Middle frontal gyrus (tissue), 1 donor: ENCODE measurements at regions not wholly inside any gene's neighbourhood (a gene's known extent, or its start where the extent isn't known, plus 50 kb on each side); places are given as distances from the start of the nearest gene placed in this dataset.
"Not testable (repeated sequence)": the region's sequence is repeated elsewhere in the genome, so short reads cannot be mapped to it uniquely, and the experiment has no call there.

Source experiments
- DNase-seq: peaks from one replicate; pipeline ENCODE4 v3.0.0-alpha.2; 2015; ENCODE audit warnings: low spot score; ENCODE audit errors: extremely low spot score

- no peak for DNase-seq
Measured at GRCh38 chr6:132199343-132199742, 201.9 kb downstream of the MOXD1 start.

DNA sequence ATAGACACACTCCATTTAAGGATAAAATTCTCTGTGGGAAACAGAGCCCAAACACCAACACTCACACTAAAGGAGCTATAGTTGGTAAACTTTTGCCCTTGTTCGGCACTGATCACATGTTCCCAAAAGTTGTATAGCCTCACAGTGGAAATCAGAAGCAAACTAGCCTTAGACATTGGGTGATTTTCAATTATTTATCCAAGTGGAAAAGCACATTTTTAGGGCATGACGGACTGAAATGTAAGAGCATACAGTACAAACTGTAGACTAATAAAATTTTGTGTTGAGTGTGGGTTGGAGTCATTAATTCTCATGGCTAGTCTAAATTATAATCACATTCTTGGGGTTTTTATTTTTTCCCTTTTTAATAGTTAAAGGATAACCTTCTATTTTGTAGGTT, 202.4 kb downstream of the MOXD1 start:
- no peak for DNase-seq

GRCh38 chr6:132198040-132198439, 203.2 kb downstream of the MOXD1 start:
- DNase-seq, result no peak

DNA sequence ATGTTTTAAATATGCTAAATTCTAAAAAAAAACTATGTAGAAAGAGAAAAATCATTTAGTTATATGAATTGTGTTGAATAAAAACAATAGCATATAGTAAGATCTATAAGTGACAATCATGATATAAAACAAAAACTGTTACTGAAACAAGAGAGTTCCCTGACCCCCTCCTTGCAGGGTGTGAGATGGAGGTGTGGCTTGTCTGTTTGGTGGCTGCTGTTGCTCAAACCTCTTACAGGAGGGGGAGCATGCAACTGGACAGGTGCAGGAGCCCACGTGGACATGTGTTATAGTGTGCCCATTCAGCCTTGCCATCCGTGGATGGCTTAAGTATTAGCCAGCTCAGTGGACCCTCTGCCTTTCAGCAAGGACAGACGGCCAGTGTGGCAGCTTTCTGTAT, 206.7 kb downstream of the MOXD1 start:
- no peak for DNase-seq

DNA sequence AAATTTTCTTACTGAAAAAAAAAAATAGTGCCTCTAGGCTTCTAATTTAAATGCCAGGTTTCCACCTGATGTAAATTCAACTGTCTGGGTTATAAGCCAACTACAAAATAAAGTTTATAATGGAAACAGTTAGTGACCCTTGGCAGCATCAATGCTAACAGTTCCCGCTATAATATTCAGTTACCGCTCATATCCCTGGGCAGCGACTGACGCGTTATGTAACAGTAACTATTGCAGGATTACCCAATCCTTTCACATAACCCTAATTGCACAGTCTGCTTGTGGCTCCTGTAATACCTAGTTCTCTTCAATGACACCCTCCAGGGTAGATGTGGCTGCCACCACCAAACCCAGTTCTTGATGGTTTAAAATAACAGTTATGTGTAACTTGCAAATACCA, 208.6 kb downstream of the MOXD1 start:
- no peak for DNase-seq

DNA sequence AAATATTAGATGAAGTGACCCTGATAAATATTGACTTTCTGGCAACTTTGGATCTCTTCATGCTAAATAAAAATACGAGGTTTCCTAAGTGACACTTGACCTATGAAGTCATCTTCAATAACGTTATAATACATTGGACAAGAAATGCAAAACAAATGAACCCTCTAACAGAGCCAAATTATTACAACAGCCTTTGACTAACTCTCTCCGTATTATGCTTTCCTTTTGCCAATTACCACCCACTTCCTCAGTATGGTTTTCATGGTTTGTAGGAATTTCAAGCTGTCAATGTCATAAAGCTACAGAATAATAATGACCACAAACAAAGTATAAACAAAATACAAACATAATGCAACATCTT, 210.5 kb downstream of the MOXD1 start:
- DNase-seq, result no peak

- DNase-seq, result no peak
Measured at GRCh38 chr6:132190097-132190814, 211.0 kb downstream of the MOXD1 start.

DNA sequence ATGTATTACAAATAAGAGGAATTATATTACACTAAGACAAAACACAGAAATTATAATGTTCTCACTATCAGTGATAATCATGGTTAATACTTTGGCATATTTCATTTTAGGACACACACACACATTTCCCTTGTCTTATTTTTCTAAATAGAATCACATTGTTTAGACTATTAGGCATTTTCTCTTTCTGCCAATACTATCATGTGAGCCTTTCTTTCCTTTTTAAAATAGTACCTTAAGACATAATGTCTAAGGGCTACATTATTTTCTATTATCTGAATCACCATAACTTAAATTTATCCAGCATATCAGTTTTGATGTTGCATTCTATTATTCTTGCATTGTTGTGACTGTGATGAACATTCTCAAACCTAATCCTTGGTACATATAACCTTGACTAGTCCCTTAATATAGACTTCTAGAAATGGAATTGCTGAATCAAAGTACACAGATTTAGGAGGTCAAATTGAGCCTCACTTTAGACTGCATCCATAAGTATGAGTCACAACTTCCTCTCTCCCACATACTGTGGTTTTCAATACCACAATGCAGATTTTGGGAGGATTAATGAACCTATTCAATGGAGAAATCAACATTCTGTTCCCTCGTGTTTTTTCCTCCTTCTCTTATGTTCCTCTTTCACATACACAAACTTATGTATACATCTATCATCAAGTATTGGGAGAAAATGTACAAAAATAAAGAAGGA, 212.6 kb downstream of the MOXD1 start:
- DNase-seq, result no peak

DNA sequence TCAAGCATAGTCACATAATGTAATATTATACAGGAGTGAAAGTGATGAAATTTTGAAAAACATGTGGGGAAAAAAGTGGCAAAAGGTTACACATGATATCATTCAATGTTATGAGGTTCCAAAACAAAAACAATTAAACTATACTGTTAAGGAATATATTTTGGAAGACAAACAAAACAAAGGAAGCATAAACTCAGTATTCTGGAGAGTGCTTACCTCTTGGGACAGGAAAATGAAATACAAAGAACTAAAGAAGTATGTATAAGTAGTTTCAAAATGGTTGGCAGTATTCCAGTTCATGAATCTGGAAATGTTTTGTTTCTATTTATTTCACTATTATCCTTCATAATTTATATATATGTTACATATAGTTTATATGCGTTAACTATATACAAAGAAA, 213.5 kb downstream of the MOXD1 start:
- no peak for DNase-seq

- not testable (repeated sequence) for DNase-seq
Measured at GRCh38 chr6:132184966-132185365, 216.3 kb downstream of the MOXD1 start.

DNA sequence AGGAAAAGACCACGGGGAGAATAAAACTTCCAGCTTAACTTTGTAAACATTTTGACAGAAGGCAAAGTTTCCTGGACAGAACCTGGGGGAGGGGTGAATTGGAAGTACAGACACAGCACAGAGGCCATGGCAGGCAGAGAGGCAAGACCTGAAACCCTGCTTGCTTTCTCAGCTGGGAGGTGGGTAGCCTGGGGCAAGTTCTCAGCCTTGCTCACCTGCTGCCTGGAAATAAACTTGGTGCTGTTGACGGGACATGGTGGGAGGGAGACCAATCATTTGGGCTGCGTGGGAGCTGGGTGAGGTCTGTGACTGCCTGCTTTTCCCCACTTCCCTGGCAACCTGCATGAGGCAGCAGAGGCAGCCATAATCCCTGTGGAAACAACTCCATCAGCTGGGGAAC, 221.3 kb downstream of the MOXD1 start:
- no peak for DNase-seq

GRCh38 chr6:132174919-132175318, 223.7 kb upstream of the CCN2 start:
- no peak for DNase-seq

DNA sequence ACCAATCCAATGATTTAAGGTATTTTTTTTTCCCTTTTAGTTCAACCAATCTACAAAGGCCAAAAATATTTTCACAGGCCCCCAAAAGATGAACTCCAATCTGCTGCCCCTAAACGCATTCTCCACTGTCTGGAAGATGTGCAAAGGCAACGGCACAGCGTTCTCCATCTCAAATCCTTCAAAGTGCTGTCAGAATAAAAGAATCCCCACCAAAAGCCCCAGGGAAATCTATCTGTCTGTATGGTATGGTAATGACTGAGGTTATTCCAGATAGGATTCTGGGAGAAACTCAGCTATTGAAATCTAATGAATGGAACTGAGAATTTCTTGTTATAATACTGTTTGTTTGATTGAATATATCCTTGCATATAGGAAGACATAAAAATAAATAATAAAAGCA, 217.8 kb upstream of the CCN2 start:
- no peak for DNase-seq

GRCh38 chr6:132167929-132168892, 217.0 kb upstream of the CCN2 start:
- DNase-seq, result no peak

DNA sequence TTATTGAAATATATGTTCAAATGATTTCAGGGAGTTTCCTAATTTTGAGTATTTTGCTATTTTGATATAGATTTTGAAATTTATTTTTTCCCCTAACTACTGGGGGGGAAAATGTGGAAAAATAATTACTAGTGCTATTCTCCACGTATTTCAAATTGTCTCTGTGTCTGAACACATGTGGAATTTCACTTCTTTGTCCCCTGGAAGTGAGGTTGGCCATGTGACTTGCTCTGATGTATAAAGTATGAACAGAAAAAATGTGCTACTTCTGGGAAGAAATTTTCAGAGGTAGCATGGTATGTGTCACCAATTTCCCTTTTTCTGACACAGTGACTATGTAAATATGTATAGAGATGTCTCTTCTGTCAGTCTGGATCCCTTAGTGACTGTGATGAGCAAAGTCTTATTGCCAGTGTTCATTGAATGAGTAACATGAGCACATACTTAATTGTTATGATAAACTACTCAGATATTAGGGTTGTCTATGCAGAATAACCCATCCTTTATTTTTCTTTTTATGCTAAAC, 215.4 kb upstream of the CCN2 start:
- DNase-seq, result no peak

- DNase-seq, result no peak
Measured at GRCh38 chr6:132165677-132166076, 214.5 kb upstream of the CCN2 start.

DNA sequence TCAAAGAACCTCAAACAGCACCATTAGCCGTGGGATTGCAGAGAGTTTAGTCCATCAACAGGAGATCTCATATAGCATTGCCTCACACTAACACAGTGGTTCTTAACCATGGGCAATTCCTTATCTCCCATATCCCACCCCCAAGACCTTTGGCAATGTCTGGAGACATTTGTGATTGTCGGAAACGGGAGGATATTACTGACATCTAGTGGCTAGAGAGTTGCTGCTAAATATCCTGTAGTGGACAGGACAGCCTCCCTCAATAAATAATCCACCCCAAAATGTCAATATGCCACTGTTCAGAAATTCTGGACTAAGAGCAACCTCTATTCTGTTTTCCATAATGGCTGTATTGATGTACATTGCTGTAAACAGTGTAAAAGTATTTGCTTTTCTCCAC, 210.1 kb upstream of the CCN2 start:
- DNase-seq, result no peak

DNA sequence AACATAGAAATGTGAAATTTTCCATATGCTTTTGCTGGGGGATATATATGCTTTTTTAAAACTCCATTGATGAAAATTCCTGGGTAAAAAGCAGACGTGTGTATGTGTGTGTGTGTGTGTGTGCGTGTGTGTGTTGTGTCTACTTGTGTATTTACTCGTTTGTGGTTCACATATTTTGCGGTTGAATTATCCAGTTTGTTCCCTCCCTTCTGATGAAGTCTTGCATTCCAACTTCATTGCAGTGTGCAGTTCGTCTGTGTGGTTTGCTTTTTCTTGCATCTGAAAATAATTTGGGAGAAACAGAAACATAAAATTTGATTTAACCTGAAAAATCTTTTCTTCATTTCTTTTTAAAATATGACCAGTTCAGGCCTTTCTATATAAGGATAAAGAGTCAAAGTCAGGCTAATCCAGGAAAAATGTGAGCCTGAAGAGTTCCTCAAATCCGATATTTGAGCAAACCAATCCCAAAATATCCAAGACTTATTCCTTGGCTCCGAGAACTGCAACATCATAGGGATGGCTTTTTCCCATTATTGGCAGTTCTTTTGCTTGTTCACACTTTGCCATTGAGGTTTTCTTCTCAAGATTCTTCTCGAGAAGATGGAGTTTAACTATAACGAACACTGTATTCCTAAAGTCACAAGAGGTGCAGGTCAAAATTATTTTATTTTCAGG, 202.2 kb upstream of the CCN2 start:
- DNase-seq, result no peak

DNA sequence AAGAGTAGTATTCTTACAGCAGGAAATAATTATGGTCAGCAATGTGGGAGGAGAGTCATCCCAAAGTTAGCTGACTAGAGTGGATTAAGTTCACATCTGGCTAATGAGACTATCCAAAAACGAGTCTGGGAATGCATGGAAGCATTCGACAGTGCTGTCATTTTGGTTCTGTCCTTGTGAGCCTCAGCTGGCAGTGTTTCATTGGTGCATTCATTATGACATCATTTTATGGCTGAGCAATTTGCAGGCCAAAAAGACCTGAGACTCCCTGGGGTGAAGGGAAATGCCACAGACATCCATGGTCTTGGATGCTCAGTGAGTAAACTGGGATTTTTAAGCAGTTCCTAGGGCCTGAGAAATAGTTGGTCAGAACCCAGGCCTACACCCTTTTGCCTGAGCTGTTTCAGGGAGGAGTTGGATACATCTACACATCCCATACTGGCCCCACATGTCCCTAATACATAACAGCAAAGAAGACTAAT, 196.4 kb upstream of the CCN2 start:
- DNase-seq, result no peak

GRCh38 chr6:132144456-132144855, 193.3 kb upstream of the CCN2 start:
- no peak for DNase-seq

DNA sequence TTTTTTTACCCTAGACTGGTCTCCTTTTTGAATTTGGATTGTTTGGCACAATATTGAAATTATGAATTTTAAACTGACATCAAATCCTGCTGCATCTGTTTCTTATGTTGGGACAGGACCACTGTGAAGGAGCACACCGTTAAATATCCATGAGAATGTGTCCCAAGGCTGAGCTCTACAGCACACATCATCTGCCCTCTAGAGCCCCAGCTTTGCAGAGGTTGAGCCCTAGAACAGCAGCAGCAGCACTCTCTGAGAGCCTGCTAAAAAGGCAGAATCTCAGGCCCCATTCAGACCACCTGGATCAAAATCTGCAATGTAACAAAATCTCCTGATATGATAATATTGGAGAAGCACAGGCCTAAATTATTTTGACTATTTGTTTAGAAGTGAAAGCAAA, 192.1 kb upstream of the CCN2 start:
- DNase-seq, result no peak
